ENCODE measurements at regions not wholly inside any gene's neighbourhood (a gene's known extent, or its start where the extent isn't known, plus 50 kb on each side); places are given as distances from the start of the nearest gene placed in this dataset.

- TF ChIP-seq EZH2 (IDR thresholded peaks at IDR 0.05; ENCODE audit: borderline replicate concordance, low read depth, low read length, poor library complexity, severe bottlenecking) = no peak
- TF ChIP-seq, protein P1, sequence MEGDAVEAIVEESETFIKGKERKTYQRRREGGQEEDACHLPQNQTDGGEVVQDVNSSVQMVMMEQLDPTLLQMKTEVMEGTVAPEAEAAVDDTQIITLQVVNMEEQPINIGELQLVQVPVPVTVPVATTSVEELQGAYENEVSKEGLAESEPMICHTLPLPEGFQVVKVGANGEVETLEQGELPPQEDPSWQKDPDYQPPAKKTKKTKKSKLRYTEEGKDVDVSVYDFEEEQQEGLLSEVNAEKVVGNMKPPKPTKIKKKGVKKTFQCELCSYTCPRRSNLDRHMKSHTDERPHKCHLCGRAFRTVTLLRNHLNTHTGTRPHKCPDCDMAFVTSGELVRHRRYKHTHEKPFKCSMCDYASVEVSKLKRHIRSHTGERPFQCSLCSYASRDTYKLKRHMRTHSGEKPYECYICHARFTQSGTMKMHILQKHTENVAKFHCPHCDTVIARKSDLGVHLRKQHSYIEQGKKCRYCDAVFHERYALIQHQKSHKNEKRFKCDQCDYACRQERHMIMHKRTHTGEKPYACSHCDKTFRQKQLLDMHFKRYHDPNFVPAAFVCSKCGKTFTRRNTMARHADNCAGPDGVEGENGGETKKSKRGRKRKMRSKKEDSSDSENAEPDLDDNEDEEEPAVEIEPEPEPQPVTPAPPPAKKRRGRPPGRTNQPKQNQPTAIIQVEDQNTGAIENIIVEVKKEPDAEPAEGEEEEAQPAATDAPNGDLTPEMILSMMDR (conservative IDR thresholded peaks at IDR 0.05; ENCODE audit: low read depth, low read length) = no peak
Measured at GRCh38 chr5:175387144-175387543, 56.8 kb downstream of the DRD1 start.

All from A673 (cell line).